ENCODE measurements at regions not wholly inside any gene's neighbourhood (a gene's known extent, or its start where the extent isn't known, plus 50 kb on each side); places are given as distances from the start of the nearest gene placed in this dataset.

GRCh38 chr20:48571949-48572847 lies 255.6 kb downstream of the PREX1 start:
- DNase-seq = no peak

GRCh38 chr20:48569679-48570078 lies 258.1 kb downstream of the PREX1 start:
- no peak for DNase-seq

DNA sequence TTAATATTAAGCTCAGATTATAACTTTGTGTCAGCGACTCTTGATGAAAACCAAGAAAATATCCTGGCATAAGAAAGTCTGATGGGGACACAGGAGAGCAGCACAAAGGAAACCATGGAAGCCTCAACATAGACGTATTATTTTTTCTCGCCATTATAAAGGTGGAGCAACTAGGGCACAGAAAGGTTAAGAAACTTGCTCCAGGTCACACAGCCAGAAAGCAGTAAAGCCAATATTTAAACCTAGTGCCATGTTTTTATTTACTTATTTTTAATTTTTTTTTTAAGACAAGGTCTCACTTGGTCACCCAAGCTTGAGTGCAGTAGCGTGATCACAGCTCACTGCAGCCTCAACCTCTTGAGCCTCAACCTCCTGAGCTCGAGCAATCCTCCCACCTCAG lies 259.3 kb downstream of the PREX1 start:
- no peak for DNase-seq

DNA sequence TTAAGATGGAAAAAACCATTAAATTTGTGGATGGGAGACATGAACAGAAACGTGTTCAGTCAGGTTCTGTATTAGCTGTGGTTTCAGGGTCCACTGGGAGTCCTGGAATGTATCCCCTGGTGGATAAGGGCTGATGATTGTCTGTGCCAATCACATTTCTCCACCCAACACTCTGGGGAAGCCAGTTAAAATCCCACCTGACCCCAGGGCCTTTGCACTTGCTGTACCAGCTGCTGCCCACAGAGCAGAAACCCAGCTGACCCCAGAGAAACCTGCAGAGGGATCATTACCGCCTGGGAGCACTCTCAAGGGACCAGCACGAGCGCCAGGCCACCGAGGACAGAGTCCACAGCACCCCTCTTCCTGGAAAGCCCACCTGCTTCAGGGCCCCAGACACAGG lies 260.7 kb downstream of the PREX1 start:
- no peak for DNase-seq

GRCh38 chr20:48564982-48565539 lies 262.7 kb downstream of the PREX1 start:
- no peak for DNase-seq

GRCh38 chr20:48563191-48563870 lies 264.5 kb downstream of the PREX1 start:
- no peak for DNase-seq

GRCh38 chr20:48562586-48563116 lies 265.1 kb downstream of the PREX1 start:
- no peak for DNase-seq

- no peak for DNase-seq
Observed at GRCh38 chr20:48558906-48559305, 268.9 kb downstream of the PREX1 start.

DNA sequence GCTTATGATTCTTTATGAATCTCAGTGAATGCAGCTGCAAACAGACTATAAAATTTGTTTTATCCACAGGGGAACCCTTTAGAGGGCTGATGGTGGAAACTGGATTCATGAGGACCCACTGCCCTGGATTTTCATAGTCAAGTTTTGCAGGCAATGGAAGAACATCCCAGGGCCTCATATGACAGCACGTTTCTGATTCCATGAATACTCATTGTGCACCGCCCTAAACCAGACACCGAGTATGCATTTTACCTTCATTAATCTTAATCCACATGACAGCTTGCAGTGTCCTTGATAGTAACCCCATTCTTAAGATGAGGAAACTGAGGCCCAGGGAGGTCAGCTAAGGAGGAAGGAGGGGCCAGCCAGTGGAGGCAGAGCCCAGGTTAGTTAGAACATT lies 270.4 kb downstream of the PREX1 start:
- DNase-seq = no peak

GRCh38 chr20:48556956-48557355 lies 270.8 kb downstream of the PREX1 start:
- no peak for DNase-seq

DNA sequence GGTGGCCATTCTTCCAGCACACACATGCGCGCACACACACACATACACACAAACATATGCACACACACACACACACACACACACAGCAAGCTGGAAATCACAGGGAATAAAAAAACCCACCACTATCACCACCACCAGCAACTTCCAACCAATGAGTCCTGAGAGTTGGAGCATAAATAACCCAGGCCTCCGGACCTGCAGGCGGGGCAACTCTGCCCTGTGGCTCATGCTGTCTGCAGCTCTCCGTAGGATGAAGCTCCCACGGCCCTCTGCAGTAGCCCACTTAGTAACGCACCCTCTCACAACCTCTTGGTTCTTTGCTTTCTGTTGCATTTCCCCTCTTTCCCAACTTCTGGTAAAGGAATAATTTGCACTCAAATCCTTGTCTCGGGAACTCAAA lies 275.2 kb downstream of the PREX1 start:
- no peak for DNase-seq

DNA sequence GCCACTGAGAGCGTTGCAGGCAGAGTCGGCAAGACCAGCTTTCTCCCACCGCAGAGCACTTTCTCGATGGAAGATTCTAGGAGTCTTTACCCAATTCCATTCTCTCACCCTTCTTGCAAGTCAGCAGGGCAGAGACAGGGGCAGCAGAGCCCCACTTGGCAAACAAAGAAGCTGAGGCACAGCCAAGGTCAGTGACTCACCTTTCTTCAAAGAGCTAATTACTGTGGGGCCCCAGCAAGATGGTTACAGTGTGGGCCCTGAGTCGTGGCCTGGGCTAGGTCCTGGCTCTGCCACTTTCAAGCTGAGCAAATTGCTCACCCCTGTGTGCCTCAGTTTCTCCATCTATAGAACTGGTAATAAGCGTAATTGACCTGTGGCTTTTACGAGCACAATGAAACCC lies 277.0 kb downstream of the PREX1 start:
- DNase-seq = no peak

DNA sequence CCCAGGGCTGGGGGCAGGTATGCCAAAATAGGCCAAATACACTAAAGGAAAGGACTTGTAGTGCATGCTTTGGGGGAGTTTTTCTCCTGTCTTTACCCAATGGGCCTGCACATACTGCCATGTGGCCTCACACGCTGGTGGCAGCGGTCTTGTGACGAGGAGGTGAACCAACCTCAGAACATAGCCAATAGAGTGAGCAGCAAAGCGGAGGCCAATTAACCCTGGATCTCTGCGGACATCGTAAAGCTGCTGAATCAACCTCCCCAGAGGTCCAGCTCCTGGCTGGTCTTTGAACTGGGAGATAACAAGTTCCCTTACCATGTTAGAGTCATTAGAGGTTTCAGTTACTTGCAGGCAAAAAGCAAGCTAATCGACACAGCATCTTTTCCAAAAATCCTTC lies 280.1 kb downstream of the PREX1 start:
- DNase-seq = no peak

DNA sequence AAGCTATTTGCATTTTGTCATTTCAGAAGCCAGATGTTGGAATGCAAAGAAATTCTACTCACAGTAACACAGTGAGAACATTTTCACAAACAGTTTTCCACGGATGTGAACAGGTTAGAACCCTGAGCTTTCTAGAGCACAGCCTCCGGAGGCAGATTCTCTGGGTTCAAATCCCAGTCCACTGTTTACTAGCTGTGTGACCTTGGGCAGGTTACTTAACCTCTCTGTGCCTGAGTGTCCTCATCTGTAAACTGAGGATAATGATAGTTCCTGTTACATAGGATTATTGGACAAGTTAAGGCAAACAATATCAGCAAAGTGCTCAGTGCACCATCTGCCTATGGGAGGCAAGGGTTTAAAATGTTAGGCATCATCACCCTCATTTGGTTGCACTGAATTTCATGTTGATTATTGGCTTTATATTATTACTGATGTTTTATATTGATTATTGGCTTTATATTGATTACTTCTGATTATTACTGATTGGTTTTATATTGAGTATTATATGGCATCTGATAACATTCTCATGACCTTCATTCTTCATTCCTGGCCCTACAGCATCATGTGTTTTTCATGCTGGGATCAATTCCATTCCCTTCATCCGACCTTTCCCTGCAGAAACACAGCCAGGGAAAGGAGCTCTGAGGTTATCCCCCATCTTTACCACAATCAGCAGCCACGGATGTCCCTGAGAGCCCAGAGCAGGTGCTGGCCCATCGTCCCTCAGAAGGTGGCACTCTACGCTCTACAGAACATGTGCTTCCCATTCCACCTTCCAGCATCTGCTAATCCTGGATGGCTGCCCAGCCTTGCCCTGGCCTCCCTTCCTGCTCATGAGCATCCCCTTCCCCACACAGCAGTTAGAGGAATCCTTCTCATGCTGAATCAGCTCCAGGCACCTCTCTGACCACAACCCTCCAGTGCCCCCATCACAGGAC lies 283.1 kb downstream of the PREX1 start:
- no peak for DNase-seq

- no peak for DNase-seq
Observed at GRCh38 chr20:48541581-48542071, 286.2 kb downstream of the PREX1 start.

DNA sequence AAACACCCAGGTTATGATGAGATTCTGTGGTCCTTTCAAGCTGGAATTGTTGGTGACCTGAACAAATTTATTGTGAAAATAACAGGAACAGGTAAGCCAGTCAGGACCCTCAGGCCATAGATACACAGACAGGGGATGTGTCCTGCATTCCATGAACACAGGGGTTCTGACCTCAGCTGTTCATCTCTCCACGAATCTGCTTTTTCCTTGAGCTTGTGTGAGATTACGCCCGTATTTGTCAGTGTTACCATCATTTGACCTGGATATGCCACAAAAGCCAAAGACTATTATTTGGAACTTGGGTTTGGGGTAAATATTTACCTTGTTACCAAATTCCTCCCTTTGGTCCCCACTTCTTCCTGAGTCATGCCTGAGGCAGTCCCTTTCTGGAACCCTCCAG lies 288.9 kb downstream of the PREX1 start:
- DNase-seq = no peak

GRCh38 chr20:48538058-48538825 lies 289.6 kb downstream of the PREX1 start:
- DNase-seq = no peak

GRCh38 chr20:48536206-48536605 lies 291.6 kb downstream of the PREX1 start:
- no peak for DNase-seq

- DNase-seq = no peak
Observed at GRCh38 chr20:48535556-48535955, 292.2 kb downstream of the PREX1 start.

- DNase-seq = no peak
Observed at GRCh38 chr20:48532028-48532427, 295.8 kb downstream of the PREX1 start.

- DNase-seq = no peak
Observed at GRCh38 chr20:48531505-48531904, 296.3 kb downstream of the PREX1 start.

GRCh38 chr20:48530957-48531356 lies 296.8 kb downstream of the PREX1 start:
- DNase-seq = no peak
